CD14-positive monocyte (primary cell): ENCODE measurements at regions not wholly inside any gene's neighbourhood (a gene's known extent, or its start where the extent isn't known, plus 50 kb on each side); places are given as distances from the start of the nearest gene placed in this dataset.

Experiments used
- DNase-seq, 3 donors: peaks; one replicate each; pipeline ENCODE4 v3.0.0-alpha.2; 2011 to 2022
- H2AFZ ChIP-seq: 2 replicates; pipeline ENCODE4 v1.6.0; 2012; ENCODE audit warnings: mild to moderate bottlenecking, low read depth, low read length, inconsistent platforms; ENCODE audit not compliant: insufficient read depth, poor library complexity, severe bottlenecking
- H3K27ac ChIP-seq, 2 donors: 1 replicate in 1 of 2; 2 replicates in 1 of 2; pipeline ENCODE4 v1.5.1; 2012 to 2013; ENCODE audit warnings: low read length in 2 of 2, control low read depth in 1 of 2, inconsistent platforms in 1 of 2, low read depth in 1 of 2, mild to moderate bottlenecking in 1 of 2
- H3K27me3 ChIP-seq, 2 donors: one replicate each; pipeline versions ENCODE4 v1.6.0 to v1.6.1; 2011 to 2013; ENCODE audit warnings: low read length in 2 of 2; ENCODE audit not compliant: control insufficient read depth in 2 of 2, insufficient read depth in 2 of 2
- H3K36me3 ChIP-seq, 2 donors: replicated peaks in 1 of 2; 1 replicate in 1 of 2; 2 replicates in 1 of 2; pipeline versions ENCODE4 v1.5.1 to v1.6.1; 2012 to 2013; ENCODE audit warnings: low read length in 2 of 2, control low read depth in 1 of 2, inconsistent platforms in 1 of 2, mild to moderate bottlenecking in 1 of 2; ENCODE audit not compliant: insufficient read depth in 2 of 2, control insufficient read depth in 1 of 2
- H3K4me1 ChIP-seq, 2 donors: 1 replicate in 1 of 2; 2 replicates in 1 of 2; pipeline versions ENCODE4 v1.5.1 to v1.6.1; 2012 to 2013; ENCODE audit warnings: low read length in 2 of 2, control low read depth in 1 of 2, inconsistent platforms in 1 of 2, mild to moderate bottlenecking in 1 of 2, moderate library complexity in 1 of 2; ENCODE audit not compliant: insufficient read depth in 2 of 2, control insufficient read depth in 1 of 2
- H3K4me2 ChIP-seq: replicated peaks from 2 replicates; pipeline ENCODE3; 2012; ENCODE audit warnings: low read length, moderate library complexity, mild to moderate bottlenecking; ENCODE audit not compliant: poor library complexity, severe bottlenecking; ENCODE audit errors: extremely low read depth
- H3K4me3 ChIP-seq, 3 experiments: fragments of 200-600 bp in 1 of 3; sonication (generic) in 1 of 3; replicated peaks in 1 of 3; 1 replicate in 2 of 3; 2 replicates in 1 of 3; pipeline ENCODE4 v1.5.1; 2011 to 2013; ENCODE audit warnings: low read length in 3 of 3, mild to moderate bottlenecking in 3 of 3, control low read depth in 2 of 3, low read depth in 2 of 3, inconsistent platforms in 1 of 3, moderate library complexity in 1 of 3
- H3K79me2 ChIP-seq: 2 replicates; pipeline ENCODE4 v1.6.0; 2012; ENCODE audit warnings: mild to moderate bottlenecking, control low read depth, inconsistent platforms, low read length, moderate library complexity; ENCODE audit not compliant: insufficient read depth
- H3K9ac ChIP-seq: 2 replicates; pipeline ENCODE4 v1.6.0; 2017; ENCODE audit warnings: low read length, mild to moderate bottlenecking; ENCODE audit not compliant: insufficient read depth, poor library complexity, severe bottlenecking
- H3K9me3 ChIP-seq, 2 donors: replicated peaks in 1 of 2; 1 replicate in 1 of 2; 2 replicates in 1 of 2; pipeline versions ENCODE4 v1.5.1 to v1.6.1; 2012 to 2013; ENCODE audit warnings: low read length in 2 of 2, control low read depth in 1 of 2; ENCODE audit not compliant: control insufficient read depth in 1 of 2, insufficient read depth in 1 of 2
- H4K20me1 ChIP-seq: 2 replicates; pipeline ENCODE4 v1.6.0; 2012; ENCODE audit warnings: mild to moderate bottlenecking, low read length, control low read depth, moderate library complexity; ENCODE audit not compliant: insufficient read depth
- H3K27ac Mint-ChIP-seq, 7 donors: one replicate each; pipeline ENCODE4 v1.8.0; 2020; ENCODE audit warnings: mild to moderate bottlenecking in 7 of 7, mixed read lengths in 7 of 7, moderate library complexity in 6 of 7, inconsistent platforms in 2 of 7
- H3K27me3 Mint-ChIP-seq, 3 donors: one replicate each; pipeline ENCODE4 v1.8.0; 2021 to 2022; ENCODE audit warnings: low read depth in 3 of 3, mild to moderate bottlenecking in 3 of 3, mixed read lengths in 3 of 3, moderate library complexity in 3 of 3, inconsistent platforms in 1 of 3
- H3K36me3 Mint-ChIP-seq, 2 donors: one replicate each; pipeline ENCODE4 v1.8.0; 2020; ENCODE audit warnings: mixed read lengths in 2 of 2, inconsistent platforms in 1 of 2, mild to moderate bottlenecking in 1 of 2
- H3K4me1 Mint-ChIP-seq: one replicate; pipeline ENCODE4 v1.8.0; 2020; ENCODE audit warnings: mild to moderate bottlenecking, mixed read lengths
- H3K4me3 Mint-ChIP-seq, 2 donors: one replicate each; pipeline ENCODE4 v1.8.0; 2020; ENCODE audit warnings: mild to moderate bottlenecking in 2 of 2, mixed read lengths in 2 of 2, moderate library complexity in 1 of 2
- H3K9me3 Mint-ChIP-seq, 7 donors: one replicate each; pipeline ENCODE4 v1.8.0; 2020 to 2022; ENCODE audit warnings: mixed read lengths in 7 of 7, mild to moderate bottlenecking in 6 of 7, moderate library complexity in 6 of 7, inconsistent platforms in 2 of 7
- CTCF ChIP-seq: fragments of 200-600 bp; IDR thresholded peaks from one replicate; pipeline ENCODE4 v1.8.0; 2022; ENCODE audit warnings: antibody characterized with exemption, mild to moderate bottlenecking
- WGBS: methylation state at CpG from one replicate; pipeline ENCODE4 v1.1.5; 2013; ENCODE audit warnings: missing lambda C conversion rate; ENCODE audit not compliant: insufficient coverage; 5-methylcytosine and 5-hydroxymethylcytosine counted together
- intact Hi-C, 2 donors: fragments of 100-400 bp; cut with micrococcal nuclease; formaldehyde crosslinking; loops; one replicate each; pipeline versions ENCODE4 v1.15.0 to v1.15.1; 2023

- no peak overlapping the region for H3K9ac ChIP-seq
- Mint-ChIP-seq H3K36me3 (no peaks in the 10 kb centered on the region), H3K27ac (no peak overlapping the region), H3K9me3 (peaks cover 0 to 4% (median 0%) of the 10 kb centered on the region in 7 donors), H3K4me1 (no peaks in the 10 kb centered on the region), H3K4me3 (no peak overlapping the region), H3K27me3 (no peaks in the 10 kb centered on the region)
- DNase-seq: no peak
- no peaks in the 10 kb centered on the region for H4K20me1 ChIP-seq
- H3K4me2 ChIP-seq: no peak overlapping the region
- no peaks in the 10 kb centered on the region for H3K36me3 ChIP-seq
- WGBS: no CpG with 5 or more reads among the region's 2 CpGs
- TF ChIP-seq CTCF: no peak
- H3K4me1 ChIP-seq: no peaks in the 10 kb centered on the region
- H3K27me3 ChIP-seq: no peaks in the 10 kb centered on the region
- no peak overlapping the region for H2AFZ ChIP-seq
- H3K9me3 ChIP-seq: no peaks in the 10 kb centered on the region
- H3K27ac ChIP-seq: no peak overlapping the region
- H3K79me2 ChIP-seq: no peaks in the 10 kb centered on the region
- H3K4me3 ChIP-seq: no peak overlapping the region
- intact Hi-C loops: no loop called here
These were observed 118.6 kb upstream of the CDH7 start for GRCh38 chr18:65632236-65632635.

DNA sequence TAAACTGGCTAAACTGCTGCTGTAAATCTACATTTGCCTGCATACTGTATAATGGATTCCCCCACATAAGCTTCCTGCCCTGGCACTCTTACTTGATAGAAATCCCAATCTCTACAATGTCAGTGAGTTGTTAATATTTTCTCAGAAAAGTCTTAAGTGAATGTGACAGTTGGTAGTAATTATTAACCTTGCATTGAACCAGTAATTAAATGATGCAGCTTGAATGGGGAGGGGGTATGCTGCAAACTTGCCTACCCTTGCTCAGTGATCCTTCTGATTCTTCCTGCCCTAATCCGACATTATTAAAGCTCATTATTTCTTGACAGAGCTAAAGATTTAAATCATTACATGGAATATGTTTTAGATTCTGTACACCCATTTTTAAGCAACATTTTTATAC is 119.0 kb upstream of the CDH7 start:
- no peaks in the 10 kb centered on the region for H3K4me1 ChIP-seq
- H2AFZ ChIP-seq: no peak overlapping the region
- H3K79me2 ChIP-seq: no peaks in the 10 kb centered on the region
- no peaks in the 10 kb centered on the region for H3K9me3 ChIP-seq
- H3K27ac ChIP-seq: no peak overlapping the region
- Mint-ChIP-seq H3K4me3 (no peak overlapping the region), H3K4me1 (no peaks in the 10 kb centered on the region), H3K27me3 (no peaks in the 10 kb centered on the region), H3K9me3 (peaks cover 0 to 4% (median 0%) of the 10 kb centered on the region in 7 donors), H3K27ac (no peak overlapping the region), H3K36me3 (no peaks in the 10 kb centered on the region)
- DNase-seq: no peak
- no peaks in the 10 kb centered on the region for H3K27me3 ChIP-seq
- H4K20me1 ChIP-seq: no peaks in the 10 kb centered on the region
- no CpG with 5 or more reads among the region's 1 CpG for WGBS
- H3K36me3 ChIP-seq: no peaks in the 10 kb centered on the region
- H3K4me3 ChIP-seq: no peak overlapping the region
- H3K4me2 ChIP-seq: no peak overlapping the region
- intact Hi-C loops: no loop called here
- TF ChIP-seq CTCF: no peak
- H3K9ac ChIP-seq: no peak overlapping the region
